ENCODE measurements at regions not wholly inside any gene's neighbourhood (a gene's known extent, or its start where the extent isn't known, plus 50 kb on each side); places are given as distances from the start of the nearest gene placed in this dataset.

DNA sequence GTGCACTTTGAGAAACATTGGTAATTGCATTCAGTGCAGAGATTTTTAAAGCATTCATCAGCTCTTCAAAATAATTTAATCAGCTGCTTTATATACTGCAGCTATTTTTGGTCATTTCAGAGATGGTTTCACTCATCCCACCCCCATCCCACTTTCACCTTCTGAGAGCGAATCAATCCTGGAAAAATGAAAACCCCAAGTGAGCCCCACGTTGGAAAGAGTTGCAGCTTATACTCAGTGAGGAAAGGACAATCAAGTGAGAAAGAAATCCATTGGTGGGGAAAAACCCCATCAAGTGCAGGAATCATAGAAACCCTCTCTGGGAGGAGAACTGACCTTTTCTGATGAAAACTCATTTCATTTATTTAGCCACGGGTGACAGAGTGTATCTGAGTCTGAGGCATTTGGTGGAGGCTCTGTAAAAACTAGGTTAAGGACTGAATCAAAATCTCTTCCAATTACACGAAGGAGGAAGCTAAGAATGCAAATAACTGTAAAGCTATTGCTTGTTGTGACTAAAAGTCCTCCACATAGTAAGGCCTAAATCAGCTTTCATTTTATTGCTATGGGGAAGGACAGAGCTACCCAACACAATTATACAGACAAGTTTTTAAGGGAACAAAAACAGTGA is 240.4 kb upstream of the PGRMC2 start:
- Histone ChIP-seq H3K27ac (peak overlapping the region in 10 of 12 donors; percentile 26 to 92 (median 66)), H3K4me3 (no peak overlapping the region), H3K9me3 (no peaks in the 10 kb centered on the region), H3K27me3 (no peaks in the 10 kb centered on the region), H3K4me1 (peaks cover 3 to 41% (median 20%) of the 10 kb centered on the region in 12 donors), H3K36me3 (no peaks in the 10 kb centered on the region)
- DNase-seq (no peak), ATAC-seq (peak in 1 of 4 donors; percentile 10)
- 39 to 57% (median 54%) methylated on average over 4 of the region's 4 CpGs for WGBS, 4 donors
- intact Hi-C loops (cut with DNase I), result no loop called here
- no peak for TF ChIP-seq POLR2A (IDR thresholded peaks at IDR 0.05)
- TF ChIP-seq, protein P1, sequence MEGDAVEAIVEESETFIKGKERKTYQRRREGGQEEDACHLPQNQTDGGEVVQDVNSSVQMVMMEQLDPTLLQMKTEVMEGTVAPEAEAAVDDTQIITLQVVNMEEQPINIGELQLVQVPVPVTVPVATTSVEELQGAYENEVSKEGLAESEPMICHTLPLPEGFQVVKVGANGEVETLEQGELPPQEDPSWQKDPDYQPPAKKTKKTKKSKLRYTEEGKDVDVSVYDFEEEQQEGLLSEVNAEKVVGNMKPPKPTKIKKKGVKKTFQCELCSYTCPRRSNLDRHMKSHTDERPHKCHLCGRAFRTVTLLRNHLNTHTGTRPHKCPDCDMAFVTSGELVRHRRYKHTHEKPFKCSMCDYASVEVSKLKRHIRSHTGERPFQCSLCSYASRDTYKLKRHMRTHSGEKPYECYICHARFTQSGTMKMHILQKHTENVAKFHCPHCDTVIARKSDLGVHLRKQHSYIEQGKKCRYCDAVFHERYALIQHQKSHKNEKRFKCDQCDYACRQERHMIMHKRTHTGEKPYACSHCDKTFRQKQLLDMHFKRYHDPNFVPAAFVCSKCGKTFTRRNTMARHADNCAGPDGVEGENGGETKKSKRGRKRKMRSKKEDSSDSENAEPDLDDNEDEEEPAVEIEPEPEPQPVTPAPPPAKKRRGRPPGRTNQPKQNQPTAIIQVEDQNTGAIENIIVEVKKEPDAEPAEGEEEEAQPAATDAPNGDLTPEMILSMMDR (IDR thresholded peaks at IDR 0.05), result no peak

- 87 to 91% (median 88%) methylated on average over 3 of the region's 3 CpGs for WGBS, 4 donors
- DNase-seq, result no peak
- intact Hi-C loops (cut with DNase I), result no loop called here
- H3K9me3 ChIP-seq, result no peaks in the 10 kb centered on the region
- no peak overlapping the region for H3K4me3 ChIP-seq
- peaks cover 3 to 41% (median 20%) of the 10 kb centered on the region in 12 donors for H3K4me1 ChIP-seq
- no peak for TF ChIP-seq POLR2A (IDR thresholded peaks at IDR 0.05)
- TF ChIP-seq, protein P1 (IDR thresholded peaks at IDR 0.05), result no peak
- no peaks in the 10 kb centered on the region for H3K27me3 ChIP-seq
- H3K27ac ChIP-seq, result peak overlapping the region in 3 of 12 donors; percentile 77 to 92 (median 83)
- H3K36me3 ChIP-seq, result no peaks in the 10 kb centered on the region
- no peak for ATAC-seq
These were observed 239.7 kb upstream of the PGRMC2 start for GRCh38 chr4:128527351-128527750.

DNA sequence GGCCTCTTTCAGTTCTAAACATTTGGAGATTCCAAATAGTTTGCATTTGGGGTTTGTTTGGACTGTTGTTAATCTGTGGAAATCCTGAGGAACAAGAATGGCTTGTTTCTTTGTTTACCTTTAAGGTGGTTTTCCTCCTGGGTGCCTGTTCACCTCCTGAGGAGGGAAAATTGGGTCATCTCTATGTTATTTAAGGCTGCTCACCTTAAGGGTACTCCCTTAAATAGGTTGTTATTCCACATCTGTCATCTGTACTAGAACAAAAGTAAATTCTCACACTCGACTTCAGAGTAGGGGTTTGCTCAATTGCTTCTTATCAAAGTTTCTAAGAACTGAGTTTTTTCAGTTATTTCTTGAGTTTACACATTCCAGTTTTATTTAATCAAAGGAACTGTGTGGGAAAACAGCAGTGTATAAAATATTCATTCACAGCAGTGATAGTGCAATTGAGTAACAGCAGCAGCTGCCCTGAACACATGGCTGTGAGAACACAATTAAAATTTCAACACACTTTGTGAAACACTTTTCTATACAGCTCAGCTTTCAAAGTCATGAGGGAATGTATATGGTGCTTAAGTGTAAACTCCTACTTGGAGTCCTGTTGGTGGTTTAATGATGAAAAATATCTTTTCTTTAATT is 238.5 kb upstream of the PGRMC2 start:
- no peak for TF ChIP-seq POLR2A (IDR thresholded peaks at IDR 0.05)
- TF ChIP-seq, protein P1 (IDR thresholded peaks at IDR 0.05), result no peak
- ATAC-seq (peak in 2 of 4 donors; percentile 15 to 32), DNase-seq (no peak)
- Histone ChIP-seq H3K27ac (peak overlapping the region in 9 of 12 donors; percentile 14 to 63 (median 40)), H3K27me3 (no peaks in the 10 kb centered on the region), H3K4me3 (no peak overlapping the region), H3K36me3 (no peaks in the 10 kb centered on the region), H3K9me3 (no peaks in the 10 kb centered on the region), H3K4me1 (peaks cover 3 to 53% (median 28%) of the 10 kb centered on the region in 12 donors)
- intact Hi-C loops (cut with DNase I), result no loop called here
- WGBS, 4 donors, result 45 to 61% (median 50%) methylated on average over 1 of the region's 1 CpG

GRCh38 chr4:128525387-128525786 is 237.8 kb upstream of the PGRMC2 start:
- ATAC-seq (peak in 2 of 4 donors; percentile 14 to 57), DNase-seq (peak in 1 of 5 donors; percentile 42)
- H3K36me3 ChIP-seq, result no peaks in the 10 kb centered on the region
- WGBS, 4 donors, result 44 to 56% (median 49%) methylated on average over 5 of the region's 5 CpGs
- H3K27ac ChIP-seq, result peak overlapping the region in 10 of 12 donors; percentile 14 to 63 (median 42)
- peaks cover 3 to 55% (median 31%) of the 10 kb centered on the region in 12 donors for H3K4me1 ChIP-seq
- TF ChIP-seq POLR2A (IDR thresholded peaks at IDR 0.05), result no peak
- TF ChIP-seq, protein P1 (IDR thresholded peaks at IDR 0.05), result no peak
- H3K27me3 ChIP-seq, result no peaks in the 10 kb centered on the region
- H3K9me3 ChIP-seq, result no peaks in the 10 kb centered on the region
- no peak overlapping the region for H3K4me3 ChIP-seq
- intact Hi-C loops (cut with DNase I), result no loop called here

Data from heart left ventricle (tissue), 16 donors.